ENCODE measurements at regions not wholly inside any gene's neighbourhood (a gene's known extent, or its start where the extent isn't known, plus 50 kb on each side); places are given as distances from the start of the nearest gene placed in this dataset.

- ChIA-PET POLR2A (no interaction called here), CTCF (no interaction called here)
Observed at GRCh38 chr5:3339092-3339797, 256.4 kb upstream of the IRX1 start.

GRCh38 chr5:3337812-3338541 lies 257.7 kb upstream of the IRX1 start:
- 88% methylated on average over 11 of the region's 16 CpGs for WGBS (ENCODE audit: insufficient coverage)

More at GRCh38 chr5:3339092-3339797, 256.4 kb upstream of the IRX1 start:
- no peak overlapping the region for H3K4me3 ChIP-seq (ENCODE audit: control insufficient read depth in 1 of 7, extremely low read depth in 1 of 7, insufficient read depth in 4 of 7, low read depth in 2 of 7, low read length in 6 of 7)
- no peak for DNase-seq
- WGBS (ENCODE audit: insufficient coverage): 89% methylated on average over 21 of the region's 23 CpGs
- no peaks in the 10 kb centered on the region for H3K9me3 ChIP-seq (ENCODE audit: control extremely low read depth in 1 of 5, control insufficient read depth in 4 of 5, insufficient read depth in 2 of 5, low read depth in 1 of 5, low read length in 4 of 5)
- no peaks in the 10 kb centered on the region for H3K27me3 ChIP-seq (replicated peaks in 2 of 5; ENCODE audit: control insufficient read depth in 4 of 5, insufficient read depth in 5 of 5, low read length in 4 of 5)
- no peak overlapping the region for H3K27ac ChIP-seq (ENCODE audit: insufficient read depth in 1 of 2, low read depth in 1 of 2, low read length in 2 of 2, poor library complexity in 1 of 2, severe bottlenecking in 2 of 2)
- no peaks in the 10 kb centered on the region for H3K36me3 ChIP-seq (ENCODE audit: control insufficient read depth in 4 of 4, insufficient read depth in 4 of 4, low read length in 3 of 4)
- no peaks in the 10 kb centered on the region for H3K4me1 ChIP-seq (ENCODE audit: control extremely low read depth in 1 of 4, control insufficient read depth in 4 of 4, insufficient read depth in 4 of 4, low read length in 3 of 4)

GRCh38 chr5:3336666-3337065 lies 259.0 kb upstream of the IRX1 start:
- no peaks in the 10 kb centered on the region for H3K36me3 ChIP-seq (ENCODE audit: control insufficient read depth in 4 of 4, insufficient read depth in 4 of 4, low read length in 3 of 4)
- ChIA-PET POLR2A (no interaction called here), CTCF (no interaction called here)
- H3K4me1 ChIP-seq (ENCODE audit: control extremely low read depth in 1 of 4, control insufficient read depth in 4 of 4, insufficient read depth in 4 of 4, low read length in 3 of 4): no peaks in the 10 kb centered on the region
- no peak overlapping the region for H3K4me3 ChIP-seq (ENCODE audit: control insufficient read depth in 1 of 7, extremely low read depth in 1 of 7, insufficient read depth in 4 of 7, low read depth in 2 of 7, low read length in 6 of 7)
- no peaks in the 10 kb centered on the region for H3K9me3 ChIP-seq (ENCODE audit: control extremely low read depth in 1 of 5, control insufficient read depth in 4 of 5, insufficient read depth in 2 of 5, low read depth in 1 of 5, low read length in 4 of 5)
- no peak for DNase-seq
- WGBS (ENCODE audit: insufficient coverage): 84% methylated on average over 10 of the region's 11 CpGs
- H3K27me3 ChIP-seq (replicated peaks in 2 of 5; ENCODE audit: control insufficient read depth in 4 of 5, insufficient read depth in 5 of 5, low read length in 4 of 5): no peaks in the 10 kb centered on the region
- H3K27ac ChIP-seq (ENCODE audit: insufficient read depth in 1 of 2, low read depth in 1 of 2, low read length in 2 of 2, poor library complexity in 1 of 2, severe bottlenecking in 2 of 2): no peak overlapping the region

More at GRCh38 chr5:3337812-3338541, 257.7 kb upstream of the IRX1 start:
- no peak for DNase-seq
- Histone ChIP-seq H3K27me3 (replicated peaks in 2 of 5; ENCODE audit: control insufficient read depth in 4 of 5, insufficient read depth in 5 of 5, low read length in 4 of 5) (no peaks in the 10 kb centered on the region), H3K4me3 (ENCODE audit: control insufficient read depth in 1 of 7, extremely low read depth in 1 of 7, insufficient read depth in 4 of 7, low read depth in 2 of 7, low read length in 6 of 7) (no peak overlapping the region), H3K9me3 (ENCODE audit: control extremely low read depth in 1 of 5, control insufficient read depth in 4 of 5, insufficient read depth in 2 of 5, low read depth in 1 of 5, low read length in 4 of 5) (no peaks in the 10 kb centered on the region), H3K36me3 (ENCODE audit: control insufficient read depth in 4 of 4, insufficient read depth in 4 of 4, low read length in 3 of 4) (no peaks in the 10 kb centered on the region), H3K4me1 (ENCODE audit: control extremely low read depth in 1 of 4, control insufficient read depth in 4 of 4, insufficient read depth in 4 of 4, low read length in 3 of 4) (no peaks in the 10 kb centered on the region), H3K27ac (ENCODE audit: insufficient read depth in 1 of 2, low read depth in 1 of 2, low read length in 2 of 2, poor library complexity in 1 of 2, severe bottlenecking in 2 of 2) (no peak overlapping the region)
- CTCF ChIA-PET: no interaction called here
- POLR2A ChIA-PET: no interaction called here

- ChIA-PET POLR2A (no interaction called here), CTCF (no interaction called here)
- no peaks in the 10 kb centered on the region for H3K27me3 ChIP-seq (replicated peaks in 2 of 5; ENCODE audit: control insufficient read depth in 4 of 5, insufficient read depth in 5 of 5, low read length in 4 of 5)
- no peaks in the 10 kb centered on the region for H3K4me1 ChIP-seq (ENCODE audit: control extremely low read depth in 1 of 4, control insufficient read depth in 4 of 4, insufficient read depth in 4 of 4, low read length in 3 of 4)
- H3K27ac ChIP-seq (ENCODE audit: insufficient read depth in 1 of 2, low read depth in 1 of 2, low read length in 2 of 2, poor library complexity in 1 of 2, severe bottlenecking in 2 of 2): no peak overlapping the region
- DNase-seq: no peak
- no peaks in the 10 kb centered on the region for H3K9me3 ChIP-seq (ENCODE audit: control extremely low read depth in 1 of 5, control insufficient read depth in 4 of 5, insufficient read depth in 2 of 5, low read depth in 1 of 5, low read length in 4 of 5)
- H3K36me3 ChIP-seq (ENCODE audit: control insufficient read depth in 4 of 4, insufficient read depth in 4 of 4, low read length in 3 of 4): no peaks in the 10 kb centered on the region
- 85% methylated on average over 12 of the region's 12 CpGs for WGBS (ENCODE audit: insufficient coverage)
- no peak overlapping the region for H3K4me3 ChIP-seq (ENCODE audit: control insufficient read depth in 1 of 7, extremely low read depth in 1 of 7, insufficient read depth in 4 of 7, low read depth in 2 of 7, low read length in 6 of 7)
Observed at GRCh38 chr5:3335301-3335700, 260.3 kb upstream of the IRX1 start.

GRCh38 chr5:3333836-3334235 lies 261.8 kb upstream of the IRX1 start:
- Histone ChIP-seq H3K27ac (ENCODE audit: insufficient read depth in 1 of 2, low read depth in 1 of 2, low read length in 2 of 2, poor library complexity in 1 of 2, severe bottlenecking in 2 of 2) (no peak overlapping the region), H3K4me3 (ENCODE audit: control insufficient read depth in 1 of 7, extremely low read depth in 1 of 7, insufficient read depth in 4 of 7, low read depth in 2 of 7, low read length in 6 of 7) (no peak overlapping the region), H3K36me3 (ENCODE audit: control insufficient read depth in 4 of 4, insufficient read depth in 4 of 4, low read length in 3 of 4) (no peaks in the 10 kb centered on the region), H3K4me1 (ENCODE audit: control extremely low read depth in 1 of 4, control insufficient read depth in 4 of 4, insufficient read depth in 4 of 4, low read length in 3 of 4) (no peaks in the 10 kb centered on the region), H3K27me3 (replicated peaks in 2 of 5; ENCODE audit: control insufficient read depth in 4 of 5, insufficient read depth in 5 of 5, low read length in 4 of 5) (no peaks in the 10 kb centered on the region), H3K9me3 (ENCODE audit: control extremely low read depth in 1 of 5, control insufficient read depth in 4 of 5, insufficient read depth in 2 of 5, low read depth in 1 of 5, low read length in 4 of 5) (no peaks in the 10 kb centered on the region)
- ChIA-PET POLR2A (no interaction called here), CTCF (no interaction called here)
- WGBS (ENCODE audit: insufficient coverage): 82% methylated on average over 4 of the region's 8 CpGs
- DNase-seq: no peak

- ChIA-PET CTCF (no interaction called here), POLR2A (no interaction called here)
- DNase-seq: no peak
- Histone ChIP-seq H3K9me3 (ENCODE audit: control extremely low read depth in 1 of 5, control insufficient read depth in 4 of 5, insufficient read depth in 2 of 5, low read depth in 1 of 5, low read length in 4 of 5) (no peaks in the 10 kb centered on the region), H3K27me3 (replicated peaks in 2 of 5; ENCODE audit: control insufficient read depth in 4 of 5, insufficient read depth in 5 of 5, low read length in 4 of 5) (no peaks in the 10 kb centered on the region), H3K36me3 (ENCODE audit: control insufficient read depth in 4 of 4, insufficient read depth in 4 of 4, low read length in 3 of 4) (no peaks in the 10 kb centered on the region), H3K4me1 (ENCODE audit: control extremely low read depth in 1 of 4, control insufficient read depth in 4 of 4, insufficient read depth in 4 of 4, low read length in 3 of 4) (no peaks in the 10 kb centered on the region), H3K4me3 (ENCODE audit: control insufficient read depth in 1 of 7, extremely low read depth in 1 of 7, insufficient read depth in 4 of 7, low read depth in 2 of 7, low read length in 6 of 7) (no peak overlapping the region), H3K27ac (ENCODE audit: insufficient read depth in 1 of 2, low read depth in 1 of 2, low read length in 2 of 2, poor library complexity in 1 of 2, severe bottlenecking in 2 of 2) (no peak overlapping the region)
- 91% methylated on average over 8 of the region's 9 CpGs for WGBS (ENCODE audit: insufficient coverage)
Observed at GRCh38 chr5:3333105-3333504, 262.5 kb upstream of the IRX1 start.

GRCh38 chr5:3331819-3332218 lies 263.8 kb upstream of the IRX1 start:
- H3K9me3 ChIP-seq (ENCODE audit: control extremely low read depth in 1 of 5, control insufficient read depth in 4 of 5, insufficient read depth in 2 of 5, low read depth in 1 of 5, low read length in 4 of 5): no peaks in the 10 kb centered on the region
- no peak for DNase-seq
- no peaks in the 10 kb centered on the region for H3K27me3 ChIP-seq (replicated peaks in 2 of 5; ENCODE audit: control insufficient read depth in 4 of 5, insufficient read depth in 5 of 5, low read length in 4 of 5)
- ChIA-PET CTCF (no interaction called here), POLR2A (no interaction called here)
- H3K27ac ChIP-seq (ENCODE audit: insufficient read depth in 1 of 2, low read depth in 1 of 2, low read length in 2 of 2, poor library complexity in 1 of 2, severe bottlenecking in 2 of 2): no peak overlapping the region
- H3K4me3 ChIP-seq (ENCODE audit: control insufficient read depth in 1 of 7, extremely low read depth in 1 of 7, insufficient read depth in 4 of 7, low read depth in 2 of 7, low read length in 6 of 7): no peak overlapping the region
- 94% methylated on average over 6 of the region's 6 CpGs for WGBS (ENCODE audit: insufficient coverage)
- no peaks in the 10 kb centered on the region for H3K36me3 ChIP-seq (ENCODE audit: control insufficient read depth in 4 of 4, insufficient read depth in 4 of 4, low read length in 3 of 4)
- H3K4me1 ChIP-seq (ENCODE audit: control extremely low read depth in 1 of 4, control insufficient read depth in 4 of 4, insufficient read depth in 4 of 4, low read length in 3 of 4): no peaks in the 10 kb centered on the region
